GM12864 (cell line): ENCODE measurements at regions not wholly inside any gene's neighbourhood (a gene's known extent, or its start where the extent isn't known, plus 50 kb on each side); places are given as distances from the start of the nearest gene placed in this dataset.
"Not testable (repeated sequence)": the region's sequence is repeated elsewhere in the genome, so short reads cannot be mapped to it uniquely, and the experiment has no call there.

Source experiments
- DNase-seq: peaks from one replicate; pipeline ENCODE4 v3.0.0-alpha.2; 2011; ENCODE audit warnings: low read depth
- H3K4me3 ChIP-seq: 2 replicates; pipeline ENCODE4 v1.5.1; 2011; ENCODE audit warnings: mild to moderate bottlenecking, low read depth, low read length, control low read depth
- TF ChIP-seq, protein P1 (sequence below): IDR thresholded peaks from 2 replicates; pipeline ENCODE4 v1.5.1; 2011; ENCODE audit warnings: low read depth, mild to moderate bottlenecking, moderate library complexity, low read length, control low read depth, inconsistent platforms; ENCODE audit errors: missing control alignments

DNA sequence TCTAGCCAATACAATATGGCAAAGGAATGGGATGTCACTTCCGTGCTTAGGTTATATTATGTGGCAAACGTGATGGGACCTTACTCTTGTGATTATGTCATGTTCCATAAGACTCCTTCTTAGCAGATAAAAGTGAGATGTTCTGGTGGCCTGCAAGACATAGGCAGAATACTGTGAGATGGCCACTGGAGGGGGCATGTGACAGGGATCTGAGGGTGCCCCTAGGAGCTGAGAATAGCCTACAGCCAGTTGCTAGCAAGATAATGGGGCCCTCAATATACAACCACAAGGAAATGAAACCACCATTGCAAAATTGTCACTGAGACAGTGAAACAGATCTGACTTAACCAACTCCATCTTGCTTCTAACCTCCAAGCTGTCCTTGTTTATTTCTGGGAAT lies 151.4 kb upstream of the SSTR1 start:
- H3K4me3 ChIP-seq, result no peak overlapping the region
- TF ChIP-seq, protein P1, sequence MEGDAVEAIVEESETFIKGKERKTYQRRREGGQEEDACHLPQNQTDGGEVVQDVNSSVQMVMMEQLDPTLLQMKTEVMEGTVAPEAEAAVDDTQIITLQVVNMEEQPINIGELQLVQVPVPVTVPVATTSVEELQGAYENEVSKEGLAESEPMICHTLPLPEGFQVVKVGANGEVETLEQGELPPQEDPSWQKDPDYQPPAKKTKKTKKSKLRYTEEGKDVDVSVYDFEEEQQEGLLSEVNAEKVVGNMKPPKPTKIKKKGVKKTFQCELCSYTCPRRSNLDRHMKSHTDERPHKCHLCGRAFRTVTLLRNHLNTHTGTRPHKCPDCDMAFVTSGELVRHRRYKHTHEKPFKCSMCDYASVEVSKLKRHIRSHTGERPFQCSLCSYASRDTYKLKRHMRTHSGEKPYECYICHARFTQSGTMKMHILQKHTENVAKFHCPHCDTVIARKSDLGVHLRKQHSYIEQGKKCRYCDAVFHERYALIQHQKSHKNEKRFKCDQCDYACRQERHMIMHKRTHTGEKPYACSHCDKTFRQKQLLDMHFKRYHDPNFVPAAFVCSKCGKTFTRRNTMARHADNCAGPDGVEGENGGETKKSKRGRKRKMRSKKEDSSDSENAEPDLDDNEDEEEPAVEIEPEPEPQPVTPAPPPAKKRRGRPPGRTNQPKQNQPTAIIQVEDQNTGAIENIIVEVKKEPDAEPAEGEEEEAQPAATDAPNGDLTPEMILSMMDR, result no peak
- no peak for DNase-seq

DNA sequence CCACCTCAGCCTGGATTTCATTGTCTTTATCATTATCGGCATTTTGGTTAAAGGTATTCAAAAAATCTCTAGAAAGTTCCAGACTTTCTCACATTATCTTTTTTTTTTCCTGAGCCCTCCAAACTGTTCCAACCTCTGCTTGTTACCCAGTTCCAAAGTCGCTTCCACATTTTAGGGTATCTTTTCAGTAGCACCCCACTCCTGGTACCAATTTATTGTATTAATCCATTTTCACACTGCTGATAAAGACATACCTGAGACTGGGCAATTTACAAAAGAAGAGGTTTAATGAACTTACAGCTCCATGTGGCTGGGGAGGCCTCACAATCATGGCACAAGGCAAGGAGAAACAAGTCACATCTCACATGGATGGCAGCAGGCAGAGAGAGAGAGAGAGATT lies 145.5 kb upstream of the SSTR1 start:
- not testable (repeated sequence) for H3K4me3 ChIP-seq, DNase-seq

DNA sequence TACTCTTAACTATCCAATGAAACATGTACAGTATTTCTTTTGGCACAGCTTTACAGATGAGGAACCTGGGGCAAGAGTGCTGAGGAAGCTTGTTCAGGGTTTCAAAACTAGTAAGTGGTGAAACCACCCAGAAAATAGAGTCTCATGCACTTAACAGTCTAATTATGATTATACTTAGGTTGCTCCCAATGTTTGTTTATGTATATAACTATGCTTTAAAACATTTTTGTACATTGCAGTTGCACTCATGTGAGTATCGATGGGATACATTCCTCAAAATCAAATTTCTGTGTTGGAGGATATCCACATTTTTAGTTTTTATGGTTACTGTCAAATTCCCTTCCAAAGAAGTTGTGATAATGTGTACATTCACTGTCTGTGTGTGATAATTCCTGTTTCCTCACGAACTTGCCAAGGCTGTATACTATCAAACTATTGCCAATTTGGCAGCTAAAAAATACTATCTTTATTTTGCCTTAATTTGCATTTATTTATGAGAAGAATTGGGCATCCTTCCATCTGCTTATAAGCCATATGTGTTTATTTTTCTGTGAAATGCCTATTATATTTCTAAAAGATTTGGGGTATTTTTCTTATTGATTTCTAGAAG lies 143.9 kb upstream of the SSTR1 start:
- TF ChIP-seq, protein P1, result no peak

DNA sequence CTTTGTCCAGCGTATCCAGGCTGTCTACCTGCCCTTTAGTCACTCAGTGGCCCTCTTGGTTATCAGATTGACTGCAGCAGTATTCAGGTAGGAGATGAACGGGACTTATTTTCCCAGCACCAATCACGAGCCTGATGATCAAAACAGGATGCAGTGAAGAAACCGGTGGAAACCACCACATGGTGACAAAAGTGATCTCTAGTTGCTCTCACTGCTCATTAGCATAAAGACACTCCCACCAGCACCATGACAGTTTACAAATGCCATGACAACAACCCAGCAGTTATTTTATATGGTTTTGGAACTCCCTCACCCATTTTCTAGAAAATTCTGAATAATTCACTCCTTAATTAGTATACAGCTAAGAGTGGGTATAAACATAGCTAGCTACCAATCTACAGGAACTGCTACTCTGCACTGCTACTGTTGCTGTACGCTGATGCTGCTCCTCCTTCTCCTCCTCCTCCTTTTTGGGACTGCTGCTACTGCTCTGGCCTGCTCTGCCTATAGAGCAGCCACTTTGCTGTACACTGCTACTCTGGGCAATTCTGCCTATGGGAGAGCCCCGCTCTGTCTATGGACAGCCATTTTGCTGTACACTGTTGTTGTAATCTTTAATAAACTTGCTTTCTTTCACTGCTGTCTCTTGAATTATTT lies 142.5 kb upstream of the SSTR1 start:
- no peak overlapping the region for H3K4me3 ChIP-seq
- no peak for DNase-seq
- TF ChIP-seq, protein P1, result no peak

More for the DNA sequence above, 143.9 kb upstream of the SSTR1 start:
- no peak for DNase-seq
- H3K4me3 ChIP-seq, result no peak overlapping the region

DNA sequence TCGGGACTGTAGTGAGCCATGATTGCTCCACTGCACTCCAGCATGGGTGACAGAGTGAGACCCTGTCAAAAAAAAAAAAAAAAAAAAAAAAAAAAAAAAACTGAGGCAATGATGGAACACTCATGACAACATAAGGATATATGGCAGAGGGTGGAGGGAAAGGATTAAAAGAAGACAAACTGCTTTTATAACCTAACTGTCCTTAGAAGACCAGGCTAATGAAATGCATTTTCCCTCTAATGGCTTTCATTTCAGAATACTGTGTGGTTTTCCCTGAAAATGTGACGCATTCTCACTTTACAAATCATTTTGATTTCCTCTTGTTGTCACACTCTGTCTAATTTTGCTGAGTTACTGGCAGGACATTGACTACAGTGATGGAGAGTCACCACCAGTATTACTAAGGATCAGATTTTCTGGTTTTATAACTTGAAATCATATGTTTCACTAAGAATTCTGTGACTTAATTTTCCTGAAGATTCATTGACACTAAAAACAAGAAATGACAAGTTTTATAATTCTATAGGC lies 137.6 kb upstream of the SSTR1 start:
- H3K4me3 ChIP-seq, result no peak overlapping the region
- DNase-seq, result no peak
- TF ChIP-seq, protein P1, result no peak

DNA sequence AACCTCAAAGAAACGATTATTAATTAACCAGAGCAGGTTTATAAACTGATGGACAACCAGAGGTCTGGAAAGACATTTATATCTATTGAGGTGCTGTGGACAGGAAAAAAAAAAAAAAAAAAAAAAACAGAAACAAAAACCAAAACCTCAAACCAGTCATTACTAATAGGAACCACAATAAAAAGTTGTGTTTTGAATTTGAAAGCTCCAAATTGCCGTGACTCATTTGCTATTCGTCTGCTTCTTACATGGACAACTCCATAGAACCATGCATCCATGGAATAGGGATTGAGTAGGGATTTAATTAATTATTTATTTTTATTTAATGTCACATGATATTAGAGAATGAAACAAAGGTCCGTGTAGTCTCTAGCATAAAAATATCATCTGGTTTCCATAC lies 134.1 kb upstream of the SSTR1 start:
- TF ChIP-seq, protein P1, result no peak
- H3K4me3 ChIP-seq, result no peak overlapping the region
- DNase-seq, result no peak

DNA sequence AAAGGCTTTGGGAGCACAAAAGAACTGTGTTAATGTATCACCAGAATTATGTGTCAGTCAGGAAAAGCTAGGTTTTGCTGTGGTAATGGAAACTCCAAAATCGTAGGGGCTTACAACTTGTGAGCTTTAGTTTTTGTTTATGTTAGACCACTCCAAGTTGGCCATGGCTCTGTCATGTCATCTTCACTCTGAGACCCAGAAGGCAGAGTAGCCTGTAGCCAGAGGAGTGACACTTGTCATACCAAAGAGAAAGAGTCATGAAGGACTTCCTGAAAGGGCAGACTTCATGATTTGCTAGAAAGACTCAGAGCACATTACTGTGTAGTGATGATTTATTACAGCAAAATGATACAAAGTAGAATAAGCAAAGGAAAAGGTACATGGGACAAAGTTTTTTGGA lies 133.6 kb upstream of the SSTR1 start:
- TF ChIP-seq, protein P1, result no peak

More for the DNA sequence above, 133.6 kb upstream of the SSTR1 start:
- H3K4me3 ChIP-seq, result no peak overlapping the region
- no peak for DNase-seq
